ENCODE measurements at regions not wholly inside any gene's neighbourhood (a gene's known extent, or its start where the extent isn't known, plus 50 kb on each side); places are given as distances from the start of the nearest gene placed in this dataset.

GRCh38 chr14:86363047-86363446 lies 833.1 kb downstream of the FLRT2 start:
- peaks cover 18% of the 10 kb centered on the region for H3K4me1 ChIP-seq (ENCODE audit: insufficient read depth, low read length, poor library complexity, severe bottlenecking)
- no peak overlapping the region for H3K27ac ChIP-seq (ENCODE audit: low read depth, low read length, poor library complexity, severe bottlenecking)
- TF ChIP-seq CTCF (conservative IDR thresholded peaks at IDR 0.05; ENCODE audit: low read depth, low read length) (no peak), EZH2 (IDR thresholded peaks at IDR 0.05; ENCODE audit: borderline replicate concordance, low read depth, low read length, poor library complexity, severe bottlenecking) (no peak)
- DNase-seq (ENCODE audit: low spot score) = no peak
- CTCF ChIA-PET = no interaction called here
- no peaks in the 10 kb centered on the region for H3K36me3 ChIP-seq (ENCODE audit: insufficient read depth, low read length, poor library complexity, severe bottlenecking)
- POLR2A ChIA-PET (ENCODE audit: low non-redundant PET) = no interaction called here
- intact Hi-C loops (cut with micrococcal nuclease; ENCODE audit: unreplicated experiment) = no loop called here
- H3K9me3 ChIP-seq (ENCODE audit: low read depth, low read length, poor library complexity, severe bottlenecking) = no peaks in the 10 kb centered on the region
- BruUV-seq (replicated peaks) = no TSS peak
- H3K4me3 ChIP-seq (ENCODE audit: low read depth, low read length, poor library complexity, severe bottlenecking) = no peak overlapping the region
- no peaks in the 10 kb centered on the region for H3K27me3 ChIP-seq (replicated peaks; ENCODE audit: insufficient read depth, low read depth, low read length, poor library complexity)

- Histone ChIP-seq H3K9me3 (ENCODE audit: low read depth, low read length, poor library complexity, severe bottlenecking) (no peaks in the 10 kb centered on the region), H3K4me1 (ENCODE audit: insufficient read depth, low read length, poor library complexity, severe bottlenecking) (peaks cover 30% of the 10 kb centered on the region), H3K27ac (ENCODE audit: low read depth, low read length, poor library complexity, severe bottlenecking) (no peak overlapping the region), H3K4me3 (ENCODE audit: low read depth, low read length, poor library complexity, severe bottlenecking) (no peak overlapping the region), H3K36me3 (ENCODE audit: insufficient read depth, low read length, poor library complexity, severe bottlenecking) (no peaks in the 10 kb centered on the region), H3K27me3 (replicated peaks; ENCODE audit: insufficient read depth, low read depth, low read length, poor library complexity) (no peaks in the 10 kb centered on the region)
- no peak for TF ChIP-seq EZH2 (IDR thresholded peaks at IDR 0.05; ENCODE audit: borderline replicate concordance, low read depth, low read length, poor library complexity, severe bottlenecking)
- POLR2A ChIA-PET (ENCODE audit: low non-redundant PET) = no interaction called here
- CTCF ChIA-PET = no interaction called here
- no TSS peak for BruUV-seq (replicated peaks)
- intact Hi-C loops (cut with micrococcal nuclease; ENCODE audit: unreplicated experiment) = no loop called here
- no peak for DNase-seq (ENCODE audit: low spot score)
Observed at GRCh38 chr14:86357876-86358275, 827.9 kb downstream of the FLRT2 start.

- POLR2A ChIA-PET (ENCODE audit: low non-redundant PET) = no interaction called here
- CTCF ChIA-PET = no interaction called here
- Histone ChIP-seq H3K4me1 (ENCODE audit: insufficient read depth, low read length, poor library complexity, severe bottlenecking) (peaks cover 30% of the 10 kb centered on the region), H3K9me3 (ENCODE audit: low read depth, low read length, poor library complexity, severe bottlenecking) (no peaks in the 10 kb centered on the region), H3K36me3 (ENCODE audit: insufficient read depth, low read length, poor library complexity, severe bottlenecking) (no peaks in the 10 kb centered on the region), H3K27me3 (replicated peaks; ENCODE audit: insufficient read depth, low read depth, low read length, poor library complexity) (no peaks in the 10 kb centered on the region), H3K27ac (ENCODE audit: low read depth, low read length, poor library complexity, severe bottlenecking) (no peak overlapping the region), H3K4me3 (ENCODE audit: low read depth, low read length, poor library complexity, severe bottlenecking) (no peak overlapping the region)
- intact Hi-C loops (cut with micrococcal nuclease; ENCODE audit: unreplicated experiment) = no loop called here
- no TSS peak for BruUV-seq (replicated peaks)
- DNase-seq (ENCODE audit: low spot score) = peak; percentile 24
- TF ChIP-seq CTCF (conservative IDR thresholded peaks at IDR 0.05; ENCODE audit: low read depth, low read length) (no peak), EZH2 (IDR thresholded peaks at IDR 0.05; ENCODE audit: borderline replicate concordance, low read depth, low read length, poor library complexity, severe bottlenecking) (no peak)
Observed at GRCh38 chr14:86357119-86357518, 827.2 kb downstream of the FLRT2 start.

GRCh38 chr14:86346818-86347384 lies 817.0 kb downstream of the FLRT2 start:
- Histone ChIP-seq H3K9me3 (ENCODE audit: low read depth, low read length, poor library complexity, severe bottlenecking) (peaks cover 10% of the 10 kb centered on the region), H3K27ac (ENCODE audit: low read depth, low read length, poor library complexity, severe bottlenecking) (no peak overlapping the region), H3K27me3 (replicated peaks; ENCODE audit: insufficient read depth, low read depth, low read length, poor library complexity) (no peaks in the 10 kb centered on the region), H3K4me1 (ENCODE audit: insufficient read depth, low read length, poor library complexity, severe bottlenecking) (no peaks in the 10 kb centered on the region), H3K4me3 (ENCODE audit: low read depth, low read length, poor library complexity, severe bottlenecking) (no peak overlapping the region), H3K36me3 (ENCODE audit: insufficient read depth, low read length, poor library complexity, severe bottlenecking) (no peaks in the 10 kb centered on the region)
- ChIA-PET CTCF (no interaction called here), POLR2A (ENCODE audit: low non-redundant PET) (no interaction called here)
- intact Hi-C loops (cut with micrococcal nuclease; ENCODE audit: unreplicated experiment) = no loop called here
- TF ChIP-seq CTCF (conservative IDR thresholded peaks at IDR 0.05; ENCODE audit: low read depth, low read length) (no peak), EZH2 (IDR thresholded peaks at IDR 0.05; ENCODE audit: borderline replicate concordance, low read depth, low read length, poor library complexity, severe bottlenecking) (no peak)
- no TSS peak for BruUV-seq (replicated peaks)
- DNase-seq (ENCODE audit: low spot score) = no peak
